OCI-LY1 (cell line): ENCODE measurements at regions not wholly inside any gene's neighbourhood (a gene's known extent, or its start where the extent isn't known, plus 50 kb on each side); places are given as distances from the start of the nearest gene placed in this dataset.

Source experiments
- EZH2 ChIP-seq: fragments of 200-600 bp; sonication (generic), shearing (Covaris generic); IDR thresholded peaks from 2 replicates; pipeline ENCODE4 v1.8.0; 2017; ENCODE audit warnings: borderline replicate concordance, mixed run types, mild to moderate bottlenecking, antibody characterized with exemption, low read length, moderate library complexity, mixed read lengths
- TF ChIP-seq, protein P1 (sequence below): fragments of 200-600 bp; sonication (generic), shearing (Covaris generic); IDR thresholded peaks from 2 replicates; pipeline ENCODE4 v1.5.1; 2017; ENCODE audit warnings: mild to moderate bottlenecking, antibody characterized with exemption, low read length, moderate library complexity, mixed read lengths

DNA sequence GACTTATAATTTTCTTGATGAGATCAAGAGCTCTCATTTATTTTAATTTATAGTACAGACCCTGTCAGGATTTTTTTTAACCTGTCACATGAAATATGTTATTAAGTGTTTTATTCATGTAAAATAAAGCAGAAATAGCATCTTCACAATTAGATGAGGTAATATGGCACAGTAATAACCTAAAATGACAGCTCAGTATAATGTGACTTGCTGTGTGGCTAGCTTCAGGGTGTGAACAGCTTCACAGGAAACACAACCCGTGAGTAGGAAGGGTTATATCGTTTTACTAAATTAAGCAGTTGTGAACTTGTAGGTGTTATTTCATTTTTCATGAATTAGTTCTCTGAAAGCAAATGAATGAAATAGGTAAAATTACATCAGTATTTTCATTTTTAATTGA lies 366.9 kb upstream of the CHORDC1 start:
- TF ChIP-seq, protein P1, sequence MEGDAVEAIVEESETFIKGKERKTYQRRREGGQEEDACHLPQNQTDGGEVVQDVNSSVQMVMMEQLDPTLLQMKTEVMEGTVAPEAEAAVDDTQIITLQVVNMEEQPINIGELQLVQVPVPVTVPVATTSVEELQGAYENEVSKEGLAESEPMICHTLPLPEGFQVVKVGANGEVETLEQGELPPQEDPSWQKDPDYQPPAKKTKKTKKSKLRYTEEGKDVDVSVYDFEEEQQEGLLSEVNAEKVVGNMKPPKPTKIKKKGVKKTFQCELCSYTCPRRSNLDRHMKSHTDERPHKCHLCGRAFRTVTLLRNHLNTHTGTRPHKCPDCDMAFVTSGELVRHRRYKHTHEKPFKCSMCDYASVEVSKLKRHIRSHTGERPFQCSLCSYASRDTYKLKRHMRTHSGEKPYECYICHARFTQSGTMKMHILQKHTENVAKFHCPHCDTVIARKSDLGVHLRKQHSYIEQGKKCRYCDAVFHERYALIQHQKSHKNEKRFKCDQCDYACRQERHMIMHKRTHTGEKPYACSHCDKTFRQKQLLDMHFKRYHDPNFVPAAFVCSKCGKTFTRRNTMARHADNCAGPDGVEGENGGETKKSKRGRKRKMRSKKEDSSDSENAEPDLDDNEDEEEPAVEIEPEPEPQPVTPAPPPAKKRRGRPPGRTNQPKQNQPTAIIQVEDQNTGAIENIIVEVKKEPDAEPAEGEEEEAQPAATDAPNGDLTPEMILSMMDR, result no peak
- TF ChIP-seq EZH2, result no peak
